ENCODE measurements at regions not wholly inside any gene's neighbourhood (a gene's known extent, or its start where the extent isn't known, plus 50 kb on each side); places are given as distances from the start of the nearest gene placed in this dataset.

GRCh38 chr6:169943241-169944060 is 192.0 kb downstream of the ERMARD start (continued):
- no peak for TF ChIP-seq EGR1 (IDR thresholded peaks at IDR 0.05; ENCODE audit: borderline replicate concordance, low read depth, low read length)
- no peak for TF ChIP-seq JUND (IDR thresholded peaks at IDR 0.05; ENCODE audit: low read length)
- no peak for TF ChIP-seq CEBPB (IDR thresholded peaks at IDR 0.05; ENCODE audit: low read depth, low read length)
- TF ChIP-seq ASH2L (IDR thresholded peaks at IDR 0.05; ENCODE audit: low read length) = no peak
- no peak for TF ChIP-seq CTBP2 (IDR thresholded peaks at IDR 0.05; ENCODE audit: borderline replicate concordance, insufficient read depth, insufficient read length, low read length)
- no peak for TF ChIP-seq FOSL1 (IDR thresholded peaks at IDR 0.05; ENCODE audit: insufficient read depth, low read depth, low read length)
- TF ChIP-seq MAX (IDR thresholded peaks at IDR 0.05) = no peak
- TF ChIP-seq PHF8 (conservative IDR thresholded peaks at IDR 0.05; ENCODE audit: low read depth, low read length) = no peak
- TF ChIP-seq KDM4A (IDR thresholded peaks at IDR 0.05; ENCODE audit: low read depth, low read length, severe bottlenecking) = no peak

All from H1 (cell line).